PFSK-1 (cell line): ENCODE measurements at regions not wholly inside any gene's neighbourhood (a gene's known extent, or its start where the extent isn't known, plus 50 kb on each side); places are given as distances from the start of the nearest gene placed in this dataset.

ENCODE experiments used
- FOXP2 ChIP-seq: optimal IDR thresholded peaks from 2 replicates; pipeline ENCODE3; 2011; ENCODE audit warnings: borderline replicate concordance, control low read depth, inconsistent platforms; ENCODE audit not compliant: insufficient read depth; ENCODE audit errors: extremely low read length, extremely low read depth
- POLR2AphosphoS5 ChIP-seq: IDR thresholded peaks from 2 replicates; pipeline ENCODE4 v1.6.1; 2012; ENCODE audit warnings: low read depth, mild to moderate bottlenecking, control low read depth, low read length, moderate library complexity
- SIN3A ChIP-seq: IDR thresholded peaks from 2 replicates; pipeline ENCODE4 v1.6.1; 2012; ENCODE audit warnings: mild to moderate bottlenecking, low read length, moderate library complexity, borderline replicate concordance; ENCODE audit not compliant: insufficient read depth
- TAF1 ChIP-seq: IDR thresholded peaks from 2 replicates; pipeline ENCODE4 v1.6.1; 2012; ENCODE audit warnings: low read length, control low read depth, borderline replicate concordance; ENCODE audit not compliant: insufficient read depth
- TF ChIP-seq, protein P1 (sequence below), 2 experiments: IDR thresholded peaks; 2 replicates each; pipeline versions ENCODE4 v1.6.1 to v1.8.0; 2011 to 2012; ENCODE audit warnings: low read depth in 2 of 2, low read length in 2 of 2, control low read depth in 1 of 2, inconsistent platforms in 1 of 2, mild to moderate bottlenecking in 1 of 2, moderate library complexity in 1 of 2; ENCODE audit not compliant: insufficient read depth in 1 of 2

DNA sequence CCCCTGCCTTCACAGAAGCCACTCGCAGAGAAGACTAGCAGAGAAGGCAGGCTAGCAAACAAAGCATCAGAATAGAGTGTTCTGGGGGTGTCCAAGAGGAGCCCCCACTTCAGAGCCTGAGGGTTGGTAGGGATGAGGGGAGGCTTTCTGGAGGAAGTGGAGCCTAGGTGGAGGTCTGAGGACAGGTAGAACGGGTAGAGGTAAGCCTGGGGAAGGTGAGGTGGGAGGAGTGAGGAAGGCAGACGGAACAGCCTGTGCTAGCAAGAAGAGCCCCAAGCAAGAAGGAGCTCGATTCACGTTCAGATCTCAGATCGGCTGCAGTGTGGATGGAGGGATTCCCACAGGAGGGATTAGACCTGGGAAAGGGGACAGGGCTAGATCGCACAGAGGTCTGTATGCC is 66.0 kb upstream of the DUSP5 start:
- TF ChIP-seq SIN3A, result no peak
- TF ChIP-seq, protein P1, sequence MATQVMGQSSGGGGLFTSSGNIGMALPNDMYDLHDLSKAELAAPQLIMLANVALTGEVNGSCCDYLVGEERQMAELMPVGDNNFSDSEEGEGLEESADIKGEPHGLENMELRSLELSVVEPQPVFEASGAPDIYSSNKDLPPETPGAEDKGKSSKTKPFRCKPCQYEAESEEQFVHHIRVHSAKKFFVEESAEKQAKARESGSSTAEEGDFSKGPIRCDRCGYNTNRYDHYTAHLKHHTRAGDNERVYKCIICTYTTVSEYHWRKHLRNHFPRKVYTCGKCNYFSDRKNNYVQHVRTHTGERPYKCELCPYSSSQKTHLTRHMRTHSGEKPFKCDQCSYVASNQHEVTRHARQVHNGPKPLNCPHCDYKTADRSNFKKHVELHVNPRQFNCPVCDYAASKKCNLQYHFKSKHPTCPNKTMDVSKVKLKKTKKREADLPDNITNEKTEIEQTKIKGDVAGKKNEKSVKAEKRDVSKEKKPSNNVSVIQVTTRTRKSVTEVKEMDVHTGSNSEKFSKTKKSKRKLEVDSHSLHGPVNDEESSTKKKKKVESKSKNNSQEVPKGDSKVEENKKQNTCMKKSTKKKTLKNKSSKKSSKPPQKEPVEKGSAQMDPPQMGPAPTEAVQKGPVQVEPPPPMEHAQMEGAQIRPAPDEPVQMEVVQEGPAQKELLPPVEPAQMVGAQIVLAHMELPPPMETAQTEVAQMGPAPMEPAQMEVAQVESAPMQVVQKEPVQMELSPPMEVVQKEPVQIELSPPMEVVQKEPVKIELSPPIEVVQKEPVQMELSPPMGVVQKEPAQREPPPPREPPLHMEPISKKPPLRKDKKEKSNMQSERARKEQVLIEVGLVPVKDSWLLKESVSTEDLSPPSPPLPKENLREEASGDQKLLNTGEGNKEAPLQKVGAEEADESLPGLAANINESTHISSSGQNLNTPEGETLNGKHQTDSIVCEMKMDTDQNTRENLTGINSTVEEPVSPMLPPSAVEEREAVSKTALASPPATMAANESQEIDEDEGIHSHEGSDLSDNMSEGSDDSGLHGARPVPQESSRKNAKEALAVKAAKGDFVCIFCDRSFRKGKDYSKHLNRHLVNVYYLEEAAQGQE (IDR thresholded peaks at IDR 0.05; ENCODE audit: insufficient read depth in 1 of 2, low read depth in 2 of 2, low read length in 2 of 2), result no peak
- no peak for TF ChIP-seq TAF1
- no peak for TF ChIP-seq FOXP2
- no peak for TF ChIP-seq POLR2AphosphoS5

DNA sequence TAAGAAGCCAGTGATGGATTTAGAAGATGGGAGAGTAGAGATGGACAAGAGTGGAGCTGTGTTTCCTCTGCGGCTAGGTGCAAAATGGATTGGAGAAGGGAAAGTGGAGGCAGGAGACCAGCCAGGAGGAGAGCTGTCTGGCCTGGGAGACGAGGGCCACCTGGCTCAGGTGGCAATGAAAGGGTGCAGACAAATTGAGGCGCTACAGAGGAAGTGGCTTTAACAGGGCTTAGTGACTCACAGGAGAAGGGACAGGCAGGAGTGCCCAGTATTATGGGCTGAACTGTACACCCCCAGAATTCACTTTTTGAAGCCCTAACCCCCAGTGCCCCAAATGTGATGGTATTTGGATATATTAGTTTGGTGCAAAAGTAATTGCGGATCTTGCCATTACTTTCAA is 65.6 kb upstream of the DUSP5 start:
- TF ChIP-seq TAF1, result no peak
- TF ChIP-seq FOXP2, result no peak
- TF ChIP-seq, protein P1 (IDR thresholded peaks at IDR 0.05; ENCODE audit: insufficient read depth in 1 of 2, low read depth in 2 of 2, low read length in 2 of 2), result no peak
- no peak for TF ChIP-seq POLR2AphosphoS5
- TF ChIP-seq SIN3A, result no peak

DNA sequence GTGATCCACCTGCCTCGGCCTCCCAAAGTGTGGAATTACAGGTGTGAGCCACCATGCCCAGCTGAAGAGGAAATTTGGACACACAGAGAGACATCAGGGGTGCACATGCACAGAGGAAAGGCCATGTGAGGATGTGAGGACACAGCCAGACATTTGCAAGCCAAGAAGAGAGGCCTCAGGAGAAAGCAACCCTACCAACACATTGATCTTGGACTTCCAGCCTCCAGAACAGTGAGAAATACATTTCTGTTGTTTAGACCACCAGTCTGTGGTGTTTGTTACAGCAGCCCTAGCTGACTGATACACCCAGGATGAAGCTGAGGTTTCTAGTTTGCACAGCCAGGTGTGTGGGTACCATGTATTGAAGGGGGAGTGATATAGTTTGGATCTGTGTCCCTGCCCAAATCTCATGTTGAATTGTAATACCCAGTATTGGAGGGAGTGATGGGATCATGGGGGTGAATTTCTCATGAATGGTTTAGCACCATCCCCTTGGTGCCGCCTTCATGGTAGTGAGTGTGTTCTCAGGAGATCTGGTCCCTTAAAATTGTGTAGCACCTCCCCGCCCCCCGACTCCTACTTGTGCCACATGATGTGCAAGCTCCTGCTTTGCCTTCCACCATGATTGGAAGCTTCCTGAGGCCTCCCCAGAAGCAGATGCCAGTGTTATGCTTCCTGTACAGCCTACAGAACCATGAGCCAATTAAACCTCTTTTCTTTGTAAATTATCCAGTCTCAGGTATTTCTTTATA is 64.7 kb upstream of the DUSP5 start:
- TF ChIP-seq, protein P1 (IDR thresholded peaks at IDR 0.05; ENCODE audit: insufficient read depth in 1 of 2, low read depth in 2 of 2, low read length in 2 of 2), result no peak
- no peak for TF ChIP-seq FOXP2
- TF ChIP-seq POLR2AphosphoS5, result no peak
- no peak for TF ChIP-seq TAF1
- TF ChIP-seq SIN3A, result no peak

DNA sequence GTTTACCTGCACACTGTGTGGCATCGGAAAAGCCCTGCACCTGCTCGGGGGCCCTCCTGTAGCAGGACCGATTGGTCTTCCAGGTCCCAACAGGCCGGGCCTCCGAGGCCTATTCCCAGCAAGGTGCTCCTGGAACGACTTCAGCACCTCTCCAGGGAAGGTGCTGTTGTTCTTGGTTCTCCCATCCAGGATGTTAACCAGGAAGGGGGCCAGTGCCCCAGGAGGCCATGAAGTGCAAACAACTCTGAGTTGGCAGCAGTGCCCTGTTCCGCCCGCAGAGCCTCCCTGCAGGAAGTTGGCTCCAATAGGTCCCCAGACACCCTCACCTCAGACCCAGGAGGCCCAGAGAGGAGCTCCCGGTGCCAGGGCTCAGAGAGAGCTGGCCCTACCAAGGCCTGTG is 64.0 kb upstream of the DUSP5 start:
- TF ChIP-seq TAF1 (no peak), POLR2AphosphoS5 (no peak), FOXP2 (no peak), SIN3A (no peak)
- TF ChIP-seq, protein P1 (IDR thresholded peaks at IDR 0.05; ENCODE audit: insufficient read depth in 1 of 2, low read depth in 2 of 2, low read length in 2 of 2), result no peak

DNA sequence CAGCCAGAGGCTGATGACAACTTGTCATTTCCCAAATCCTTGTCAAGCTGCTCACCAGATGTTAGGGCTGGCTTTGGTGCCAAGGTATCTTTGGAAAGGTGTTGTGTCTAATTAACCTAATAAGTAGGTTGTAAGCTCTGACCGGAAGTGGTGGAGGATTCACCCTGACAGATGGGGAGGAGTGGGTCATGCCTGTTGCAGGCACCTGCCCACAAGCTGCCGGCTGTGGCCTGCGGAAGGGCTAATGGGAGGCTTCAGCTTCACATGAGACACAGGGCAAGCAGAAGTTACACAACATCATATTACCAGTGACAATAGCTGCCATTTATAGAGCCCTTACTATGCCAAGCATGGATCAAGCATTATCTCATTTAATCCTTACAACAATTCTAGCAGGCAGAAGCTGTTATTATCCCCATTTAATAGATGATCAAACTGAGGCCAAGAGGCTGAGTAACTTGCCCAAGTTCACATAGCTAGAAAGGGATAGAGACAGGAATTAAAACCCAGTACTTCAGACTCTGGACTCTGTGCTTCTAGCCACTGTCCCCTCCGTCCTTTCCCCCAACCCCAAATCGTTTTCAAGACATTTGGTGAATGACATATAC is 63.1 kb upstream of the DUSP5 start:
- no peak for TF ChIP-seq TAF1
- no peak for TF ChIP-seq FOXP2
- TF ChIP-seq SIN3A, result no peak
- TF ChIP-seq, protein P1 (IDR thresholded peaks at IDR 0.05; ENCODE audit: insufficient read depth in 1 of 2, low read depth in 2 of 2, low read length in 2 of 2), result no peak
